ENCODE measurements at regions not wholly inside any gene's neighbourhood (a gene's known extent, or its start where the extent isn't known, plus 50 kb on each side); places are given as distances from the start of the nearest gene placed in this dataset.
"Not testable (repeated sequence)": the region's sequence is repeated elsewhere in the genome, so short reads cannot be mapped to it uniquely, and the experiment has no call there.

DNA sequence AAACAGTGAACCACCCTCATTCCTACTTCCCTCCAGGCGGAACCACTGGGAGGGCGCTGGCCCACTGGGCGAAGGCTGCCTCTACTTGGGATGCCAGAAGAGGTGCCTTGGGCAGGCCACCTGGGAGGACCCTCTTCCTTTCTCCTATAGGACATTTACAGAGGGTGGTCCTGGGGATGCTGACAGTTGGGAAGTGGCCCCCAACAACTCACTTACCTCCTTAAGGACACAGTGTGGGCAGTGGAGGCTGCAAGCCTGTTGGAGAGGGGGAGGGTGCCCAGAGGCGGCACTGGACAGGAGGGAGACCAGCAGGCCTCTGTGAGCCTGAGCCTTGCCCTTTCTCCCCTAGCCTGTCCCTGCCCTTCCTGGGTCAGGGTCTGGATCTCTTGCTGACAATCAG, 346.4 kb upstream of the HS6ST1 start:
- no peaks in the 10 kb centered on the region for H3K27me3 ChIP-seq (replicated peaks)
- in situ Hi-C loops (cut with HindIII; ENCODE audit: low pct_ligation_motif_present, low sequenced_read_pairs), result no loop called here
- no peak overlapping the region for H3K27ac ChIP-seq
- no peak for DNase-seq
- no peak overlapping the region for H3K4me3 ChIP-seq (ENCODE audit: low read depth, low read length)
- TF ChIP-seq, protein P1, sequence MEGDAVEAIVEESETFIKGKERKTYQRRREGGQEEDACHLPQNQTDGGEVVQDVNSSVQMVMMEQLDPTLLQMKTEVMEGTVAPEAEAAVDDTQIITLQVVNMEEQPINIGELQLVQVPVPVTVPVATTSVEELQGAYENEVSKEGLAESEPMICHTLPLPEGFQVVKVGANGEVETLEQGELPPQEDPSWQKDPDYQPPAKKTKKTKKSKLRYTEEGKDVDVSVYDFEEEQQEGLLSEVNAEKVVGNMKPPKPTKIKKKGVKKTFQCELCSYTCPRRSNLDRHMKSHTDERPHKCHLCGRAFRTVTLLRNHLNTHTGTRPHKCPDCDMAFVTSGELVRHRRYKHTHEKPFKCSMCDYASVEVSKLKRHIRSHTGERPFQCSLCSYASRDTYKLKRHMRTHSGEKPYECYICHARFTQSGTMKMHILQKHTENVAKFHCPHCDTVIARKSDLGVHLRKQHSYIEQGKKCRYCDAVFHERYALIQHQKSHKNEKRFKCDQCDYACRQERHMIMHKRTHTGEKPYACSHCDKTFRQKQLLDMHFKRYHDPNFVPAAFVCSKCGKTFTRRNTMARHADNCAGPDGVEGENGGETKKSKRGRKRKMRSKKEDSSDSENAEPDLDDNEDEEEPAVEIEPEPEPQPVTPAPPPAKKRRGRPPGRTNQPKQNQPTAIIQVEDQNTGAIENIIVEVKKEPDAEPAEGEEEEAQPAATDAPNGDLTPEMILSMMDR (IDR thresholded peaks at IDR 0.05; ENCODE audit: low read depth, low read length, missing control alignments), result no peak
- H3K36me3 ChIP-seq (replicated peaks), result no peaks in the 10 kb centered on the region

DNA sequence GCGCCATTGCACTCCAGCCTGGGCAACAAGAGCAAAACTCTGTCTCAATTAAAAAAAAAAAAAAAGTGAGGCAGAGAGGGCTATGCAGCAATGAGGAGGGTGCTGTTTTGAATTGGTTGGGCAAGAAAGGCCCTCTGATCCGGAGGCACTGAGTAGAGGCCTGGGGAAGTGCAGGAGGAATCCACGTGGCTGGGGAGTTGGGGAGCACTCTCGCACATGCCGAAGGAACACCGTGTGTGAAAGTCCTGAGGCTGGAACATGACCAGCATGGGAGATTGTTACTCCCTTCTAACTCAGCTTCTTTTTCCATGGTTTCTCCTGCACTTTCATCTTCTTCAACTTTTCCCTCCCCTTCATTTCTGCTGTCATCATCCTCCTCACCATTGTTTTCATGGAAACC, 347.9 kb upstream of the HS6ST1 start:
- TF ChIP-seq, protein P1 (IDR thresholded peaks at IDR 0.05; ENCODE audit: low read depth, low read length, missing control alignments), result no peak
- no peaks in the 10 kb centered on the region for H3K27me3 ChIP-seq (replicated peaks)
- no peak overlapping the region for H3K27ac ChIP-seq
- in situ Hi-C loops (cut with HindIII; ENCODE audit: low pct_ligation_motif_present, low sequenced_read_pairs), result no loop called here
- no peak for DNase-seq
- H3K36me3 ChIP-seq (replicated peaks), result no peaks in the 10 kb centered on the region
- H3K4me3 ChIP-seq (ENCODE audit: low read depth, low read length), result no peak overlapping the region

DNA sequence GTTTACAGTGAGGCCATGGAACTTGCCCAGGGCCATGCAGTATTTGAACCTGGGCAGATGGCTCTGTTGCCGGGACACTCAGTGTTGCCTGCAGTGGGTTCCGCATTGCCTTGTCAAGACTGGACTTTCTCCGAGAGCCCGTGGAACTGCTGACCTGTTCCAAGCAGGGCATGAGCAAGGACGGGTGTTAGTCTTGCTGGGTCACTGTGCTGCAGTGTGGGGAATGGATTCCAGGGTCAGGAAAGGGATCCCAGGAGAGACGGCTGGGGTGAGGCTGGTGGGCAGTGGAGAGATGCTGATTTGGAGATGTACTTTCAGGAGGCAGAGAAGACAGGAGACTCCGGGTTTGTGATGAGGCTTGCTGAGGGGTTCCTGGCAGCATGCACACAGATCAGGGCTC, 348.7 kb upstream of the HS6ST1 start:
- Histone ChIP-seq H3K27me3 (replicated peaks) (no peaks in the 10 kb centered on the region), H3K27ac (no peak overlapping the region), H3K36me3 (replicated peaks) (no peaks in the 10 kb centered on the region), H3K4me3 (ENCODE audit: low read depth, low read length) (no peak overlapping the region)
- DNase-seq, result no peak
- TF ChIP-seq, protein P1 (IDR thresholded peaks at IDR 0.05; ENCODE audit: low read depth, low read length, missing control alignments), result no peak
- in situ Hi-C loops (cut with HindIII; ENCODE audit: low pct_ligation_motif_present, low sequenced_read_pairs), result no loop called here

DNA sequence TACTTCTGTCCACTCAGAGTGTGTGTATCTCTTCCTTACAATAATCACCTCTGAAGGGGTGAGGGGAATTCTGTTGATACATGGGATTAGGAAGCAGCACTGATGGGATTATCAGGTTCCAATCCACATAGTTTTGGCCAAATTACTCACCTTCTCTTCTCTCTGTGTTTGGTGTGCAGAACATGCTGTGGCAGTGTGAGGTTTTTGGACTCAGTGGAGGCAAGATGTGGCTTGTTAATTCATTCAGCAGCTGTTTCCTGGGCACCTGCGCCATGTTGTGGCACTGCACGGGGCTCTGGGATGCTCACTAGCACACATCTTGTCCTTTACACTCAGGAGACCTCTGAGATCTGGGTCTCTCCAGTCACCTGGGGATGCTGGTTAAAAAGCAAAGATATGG, 350.3 kb upstream of the HS6ST1 start:
- in situ Hi-C loops (cut with HindIII; ENCODE audit: low pct_ligation_motif_present, low sequenced_read_pairs), result no loop called here
- Histone ChIP-seq H3K4me3 (ENCODE audit: low read depth, low read length) (no peak overlapping the region), H3K27me3 (replicated peaks) (no peaks in the 10 kb centered on the region), H3K27ac (no peak overlapping the region), H3K36me3 (replicated peaks) (no peaks in the 10 kb centered on the region)
- DNase-seq, result no peak
- TF ChIP-seq, protein P1 (IDR thresholded peaks at IDR 0.05; ENCODE audit: low read depth, low read length, missing control alignments), result no peak

DNA sequence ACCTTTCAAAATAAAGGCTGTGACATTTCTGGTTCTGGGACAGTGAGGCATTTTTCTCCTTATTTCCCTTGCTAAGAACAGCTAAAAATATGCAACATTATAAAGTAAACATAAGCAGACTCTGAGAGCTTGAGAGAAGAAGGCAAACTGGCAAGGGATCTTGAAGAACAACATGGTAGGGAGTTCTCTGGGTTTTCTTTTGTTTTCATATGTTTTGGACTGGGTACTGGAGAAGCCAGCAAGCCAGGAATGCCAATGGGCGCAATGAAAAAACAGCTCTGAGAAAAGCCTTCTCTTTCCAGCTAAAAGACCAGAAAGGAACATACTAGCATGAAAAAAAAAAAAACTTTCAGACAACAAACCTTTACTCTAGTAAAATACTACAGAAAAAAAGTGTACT, 351.4 kb upstream of the HS6ST1 start:
- in situ Hi-C loops (cut with HindIII; ENCODE audit: low pct_ligation_motif_present, low sequenced_read_pairs), result no loop called here
- Histone ChIP-seq H3K27ac (no peak overlapping the region), H3K4me3 (ENCODE audit: low read depth, low read length) (no peak overlapping the region), H3K27me3 (replicated peaks) (no peaks in the 10 kb centered on the region), H3K36me3 (replicated peaks) (no peaks in the 10 kb centered on the region)
- no peak for DNase-seq
- TF ChIP-seq, protein P1 (IDR thresholded peaks at IDR 0.05; ENCODE audit: low read depth, low read length, missing control alignments), result no peak

DNA sequence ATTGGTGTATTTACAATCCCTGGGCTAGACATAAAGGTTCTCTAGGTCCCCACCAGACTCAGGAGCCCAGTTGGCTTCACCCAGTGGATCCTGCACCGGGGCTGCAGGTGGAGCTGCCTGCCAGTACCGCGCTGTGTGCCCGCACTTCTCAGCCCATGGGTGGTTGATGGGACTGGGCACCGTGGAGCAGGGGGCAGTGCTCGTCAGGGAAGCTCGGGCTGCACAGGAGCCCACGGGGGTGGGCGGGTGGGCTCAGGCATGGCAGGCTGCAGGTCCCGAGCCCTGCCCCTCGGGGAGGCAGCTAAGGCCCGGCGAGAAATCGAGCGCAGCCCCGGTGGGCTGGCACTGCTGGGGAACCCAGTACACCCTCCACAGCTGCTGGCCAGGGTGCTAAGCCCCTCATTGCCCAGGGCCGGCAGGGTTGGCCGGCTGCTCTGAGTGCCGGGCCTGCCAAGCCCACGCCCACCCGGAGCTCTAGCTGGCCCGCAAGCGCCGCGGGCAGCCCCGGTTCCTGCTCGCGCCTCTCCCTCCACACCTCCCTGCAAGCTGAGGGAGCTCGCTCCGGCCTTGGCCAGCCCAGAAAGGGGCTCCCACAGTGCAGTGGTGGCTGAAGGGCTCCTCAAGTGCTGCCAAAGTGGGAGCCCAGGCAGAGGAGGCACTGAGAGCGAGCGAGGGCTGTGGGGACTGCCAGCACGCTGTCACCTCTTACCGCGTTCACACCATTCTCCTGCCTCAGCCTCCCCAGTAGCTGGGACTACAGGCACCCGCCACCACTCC, 353.5 kb upstream of the HS6ST1 start:
- in situ Hi-C loops (cut with HindIII; ENCODE audit: low pct_ligation_motif_present, low sequenced_read_pairs), result not testable (repeated sequence)

DNA sequence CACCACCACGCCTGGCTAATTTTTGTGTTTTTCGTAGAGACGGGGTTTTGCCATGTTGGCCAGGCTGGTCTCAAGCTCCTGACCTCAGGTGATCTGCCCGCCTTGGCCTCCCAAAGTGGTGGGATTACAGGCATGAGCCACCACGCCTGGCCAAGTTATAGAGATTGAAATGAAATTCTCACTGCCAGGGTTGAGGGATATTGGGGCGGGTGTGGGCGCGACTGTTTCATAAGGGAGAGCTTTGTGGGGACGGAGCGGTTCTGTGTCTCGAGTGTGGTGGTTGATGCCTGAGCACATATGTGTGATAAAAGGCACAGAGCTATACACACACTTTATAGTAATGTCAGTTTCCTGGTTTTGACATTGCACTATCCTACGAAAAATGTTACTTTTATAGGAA, 361.0 kb upstream of the HS6ST1 start:
- H3K27ac ChIP-seq; H3K36me3 ChIP-seq (replicated peaks); in situ Hi-C loops (cut with HindIII; ENCODE audit: low pct_ligation_motif_present, low sequenced_read_pairs); H3K27me3 ChIP-seq (replicated peaks); DNase-seq; H3K4me3 ChIP-seq (ENCODE audit: low read depth, low read length): not testable (repeated sequence)

More for the DNA sequence above, 353.5 kb upstream of the HS6ST1 start:
- not testable (repeated sequence) for H3K27ac ChIP-seq; DNase-seq; H3K4me3 ChIP-seq (ENCODE audit: low read depth, low read length); H3K27me3 ChIP-seq (replicated peaks); H3K36me3 ChIP-seq (replicated peaks)

All from brain microvascular endothelial cell (primary cell).